ENCODE measurements at regions not wholly inside any gene's neighbourhood (a gene's known extent, or its start where the extent isn't known, plus 50 kb on each side); places are given as distances from the start of the nearest gene placed in this dataset.

DNA sequence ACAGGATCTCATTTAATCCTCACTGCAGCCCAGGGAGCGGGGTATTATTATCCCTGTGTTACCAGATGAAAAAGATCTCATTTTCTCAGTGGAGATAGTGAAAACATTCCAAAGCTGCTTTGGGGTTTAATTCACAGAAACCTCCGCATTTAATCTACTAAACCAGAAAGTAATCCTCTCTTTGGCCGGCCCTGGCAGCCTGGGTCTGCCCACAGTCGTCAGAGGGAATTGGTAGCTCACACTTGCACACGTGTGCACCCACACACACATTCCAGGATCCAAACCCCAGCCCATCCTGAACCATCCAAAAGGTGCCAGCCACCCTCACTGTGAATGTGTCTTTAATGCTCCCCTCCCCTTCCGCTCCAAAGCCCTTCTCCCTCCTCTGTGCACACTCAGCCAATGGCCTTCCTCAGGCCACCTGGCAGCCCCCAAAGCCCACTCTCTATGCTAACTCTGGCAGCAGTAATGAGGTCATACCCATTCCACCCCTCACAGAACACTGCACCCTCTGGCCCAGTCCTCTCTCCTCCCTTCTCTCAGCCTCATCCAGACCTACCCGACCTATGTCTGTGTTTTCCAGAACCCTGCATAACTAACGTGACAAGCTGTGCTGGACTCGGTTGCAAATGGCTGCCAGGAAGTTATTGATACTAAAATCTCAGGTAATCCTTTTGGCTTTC is 466.2 kb downstream of the SOX6 start:
- Mint-ChIP-seq H3K4me1 (ENCODE audit: low read depth) (no peaks in the 10 kb centered on the region), H3K27me3 (peaks cover 7% of the 10 kb centered on the region), H3K9me3 (no peaks in the 10 kb centered on the region), H3K4me3 (no peak overlapping the region), H3K36me3 (ENCODE audit: low read depth) (no peaks in the 10 kb centered on the region), H3K27ac (no peak overlapping the region)
- no peak for DNase-seq
- no peak for ATAC-seq (ENCODE audit: poor library complexity)
- POLR2A ChIA-PET, result no interaction called here
- Histone ChIP-seq H3K9me3 (ENCODE audit: control insufficient read depth in 1 of 2, insufficient read depth in 1 of 2, low read length in 2 of 2) (peaks cover 0 to 5% of the 10 kb centered on the region in 2 experiments), H3K4me1 (ENCODE audit: insufficient read depth, low read length) (no peaks in the 10 kb centered on the region), H3K27ac (ENCODE audit: low read depth in 1 of 2, low read length in 2 of 2) (no peak overlapping the region), H3K27me3 (ENCODE audit: control insufficient read depth in 1 of 2, insufficient read depth in 2 of 2, low read length in 2 of 2) (no peaks in the 10 kb centered on the region), H3K36me3 (ENCODE audit: insufficient read depth, low read length) (no peaks in the 10 kb centered on the region), H3K4me3 (ENCODE audit: low read length) (no peak overlapping the region)
- intact Hi-C loops (cut with DNase I, micrococcal nuclease), result no loop called here
- no peak for TF ChIP-seq CTCF (IDR thresholded peaks at IDR 0.05)
- CTCF ChIA-PET, result no interaction called here

- H3K36me3 ChIP-seq (ENCODE audit: insufficient read depth, low read length), result no peaks in the 10 kb centered on the region
- ChIA-PET CTCF (no interaction called here), POLR2A (no interaction called here)
- no peaks in the 10 kb centered on the region for H3K4me1 ChIP-seq (ENCODE audit: insufficient read depth, low read length)
- no peak overlapping the region for H3K27ac ChIP-seq (ENCODE audit: low read depth in 1 of 2, low read length in 2 of 2)
- Mint-ChIP-seq H3K27me3 (peaks cover under 1% of the 10 kb centered on the region), H3K9me3 (no peaks in the 10 kb centered on the region), H3K27ac (no peak overlapping the region), H3K36me3 (ENCODE audit: low read depth) (no peaks in the 10 kb centered on the region), H3K4me1 (ENCODE audit: low read depth) (no peaks in the 10 kb centered on the region), H3K4me3 (no peak overlapping the region)
- intact Hi-C loops (cut with DNase I, micrococcal nuclease), result no loop called here
- DNase-seq (no peak), ATAC-seq (ENCODE audit: poor library complexity) (no peak)
- no peak for TF ChIP-seq CTCF (IDR thresholded peaks at IDR 0.05)
- H3K4me3 ChIP-seq (ENCODE audit: low read length), result no peak overlapping the region
- H3K9me3 ChIP-seq (ENCODE audit: control insufficient read depth in 1 of 2, insufficient read depth in 1 of 2, low read length in 2 of 2), result peaks cover 0 to 5% of the 10 kb centered on the region in 2 experiments
- no peaks in the 10 kb centered on the region for H3K27me3 ChIP-seq (ENCODE audit: control insufficient read depth in 1 of 2, insufficient read depth in 2 of 2, low read length in 2 of 2)
Measured at GRCh38 chr11:15893080-15893492, 463.3 kb downstream of the SOX6 start.

GRCh38 chr11:15896026-15896425 is 460.3 kb downstream of the SOX6 start:
- Histone ChIP-seq H3K4me1 (ENCODE audit: insufficient read depth, low read length) (no peaks in the 10 kb centered on the region), H3K4me3 (ENCODE audit: low read length) (no peak overlapping the region), H3K27me3 (ENCODE audit: control insufficient read depth in 1 of 2, insufficient read depth in 2 of 2, low read length in 2 of 2) (no peaks in the 10 kb centered on the region), H3K27ac (ENCODE audit: low read depth in 1 of 2, low read length in 2 of 2) (no peak overlapping the region), H3K36me3 (ENCODE audit: insufficient read depth, low read length) (no peaks in the 10 kb centered on the region), H3K9me3 (ENCODE audit: control insufficient read depth in 1 of 2, insufficient read depth in 1 of 2, low read length in 2 of 2) (peaks cover 0 to 5% of the 10 kb centered on the region in 2 experiments)
- no peaks in the 10 kb centered on the region for H3K27me3 Mint-ChIP-seq
- no peak overlapping the region for H3K27ac Mint-ChIP-seq
- no peaks in the 10 kb centered on the region for H3K36me3 Mint-ChIP-seq (ENCODE audit: low read depth)
- POLR2A ChIA-PET, result no interaction called here
- ATAC-seq (ENCODE audit: poor library complexity) (no peak), DNase-seq (no peak)
- H3K4me1 Mint-ChIP-seq (ENCODE audit: low read depth), result no peaks in the 10 kb centered on the region
- H3K4me3 Mint-ChIP-seq, result no peak overlapping the region
- CTCF ChIA-PET, result no interaction called here
- no peaks in the 10 kb centered on the region for H3K9me3 Mint-ChIP-seq
- intact Hi-C loops (cut with DNase I, micrococcal nuclease), result no loop called here
- no peak for TF ChIP-seq CTCF (IDR thresholded peaks at IDR 0.05)
